CD14-positive monocyte (primary cell): ENCODE measurements at regions not wholly inside any gene's neighbourhood (a gene's known extent, or its start where the extent isn't known, plus 50 kb on each side); places are given as distances from the start of the nearest gene placed in this dataset.

Experiments
- DNase-seq, 3 donors: peaks; one replicate each; pipeline ENCODE4 v3.0.0-alpha.2; 2011 to 2022
- H2AFZ ChIP-seq: 2 replicates; pipeline ENCODE4 v1.6.0; 2012; ENCODE audit warnings: mild to moderate bottlenecking, low read depth, low read length, inconsistent platforms; ENCODE audit not compliant: insufficient read depth, poor library complexity, severe bottlenecking
- H3K27ac ChIP-seq, 2 donors: 1 replicate in 1 of 2; 2 replicates in 1 of 2; pipeline ENCODE4 v1.5.1; 2012 to 2013; ENCODE audit warnings: low read length in 2 of 2, control low read depth in 1 of 2, inconsistent platforms in 1 of 2, low read depth in 1 of 2, mild to moderate bottlenecking in 1 of 2
- H3K27me3 ChIP-seq, 2 donors: one replicate each; pipeline versions ENCODE4 v1.6.0 to v1.6.1; 2011 to 2013; ENCODE audit warnings: low read length in 2 of 2; ENCODE audit not compliant: control insufficient read depth in 2 of 2, insufficient read depth in 2 of 2
- H3K36me3 ChIP-seq, 2 donors: replicated peaks in 1 of 2; 1 replicate in 1 of 2; 2 replicates in 1 of 2; pipeline versions ENCODE4 v1.5.1 to v1.6.1; 2012 to 2013; ENCODE audit warnings: low read length in 2 of 2, control low read depth in 1 of 2, inconsistent platforms in 1 of 2, mild to moderate bottlenecking in 1 of 2; ENCODE audit not compliant: insufficient read depth in 2 of 2, control insufficient read depth in 1 of 2
- H3K4me1 ChIP-seq, 2 donors: 1 replicate in 1 of 2; 2 replicates in 1 of 2; pipeline versions ENCODE4 v1.5.1 to v1.6.1; 2012 to 2013; ENCODE audit warnings: low read length in 2 of 2, control low read depth in 1 of 2, inconsistent platforms in 1 of 2, mild to moderate bottlenecking in 1 of 2, moderate library complexity in 1 of 2; ENCODE audit not compliant: insufficient read depth in 2 of 2, control insufficient read depth in 1 of 2
- H3K4me2 ChIP-seq: replicated peaks from 2 replicates; pipeline ENCODE3; 2012; ENCODE audit warnings: low read length, moderate library complexity, mild to moderate bottlenecking; ENCODE audit not compliant: poor library complexity, severe bottlenecking; ENCODE audit errors: extremely low read depth
- H3K4me3 ChIP-seq, 3 experiments: fragments of 200-600 bp in 1 of 3; sonication (generic) in 1 of 3; replicated peaks in 1 of 3; 1 replicate in 2 of 3; 2 replicates in 1 of 3; pipeline ENCODE4 v1.5.1; 2011 to 2013; ENCODE audit warnings: low read length in 3 of 3, mild to moderate bottlenecking in 3 of 3, control low read depth in 2 of 3, low read depth in 2 of 3, inconsistent platforms in 1 of 3, moderate library complexity in 1 of 3
- H3K79me2 ChIP-seq: 2 replicates; pipeline ENCODE4 v1.6.0; 2012; ENCODE audit warnings: mild to moderate bottlenecking, control low read depth, inconsistent platforms, low read length, moderate library complexity; ENCODE audit not compliant: insufficient read depth
- H3K9ac ChIP-seq: 2 replicates; pipeline ENCODE4 v1.6.0; 2017; ENCODE audit warnings: low read length, mild to moderate bottlenecking; ENCODE audit not compliant: insufficient read depth, poor library complexity, severe bottlenecking
- H3K9me3 ChIP-seq, 2 donors: replicated peaks in 1 of 2; 1 replicate in 1 of 2; 2 replicates in 1 of 2; pipeline versions ENCODE4 v1.5.1 to v1.6.1; 2012 to 2013; ENCODE audit warnings: low read length in 2 of 2, control low read depth in 1 of 2; ENCODE audit not compliant: control insufficient read depth in 1 of 2, insufficient read depth in 1 of 2
- H4K20me1 ChIP-seq: 2 replicates; pipeline ENCODE4 v1.6.0; 2012; ENCODE audit warnings: mild to moderate bottlenecking, low read length, control low read depth, moderate library complexity; ENCODE audit not compliant: insufficient read depth
- H3K27ac Mint-ChIP-seq, 7 donors: one replicate each; pipeline ENCODE4 v1.8.0; 2020; ENCODE audit warnings: mild to moderate bottlenecking in 7 of 7, mixed read lengths in 7 of 7, moderate library complexity in 6 of 7, inconsistent platforms in 2 of 7
- H3K27me3 Mint-ChIP-seq, 3 donors: one replicate each; pipeline ENCODE4 v1.8.0; 2021 to 2022; ENCODE audit warnings: low read depth in 3 of 3, mild to moderate bottlenecking in 3 of 3, mixed read lengths in 3 of 3, moderate library complexity in 3 of 3, inconsistent platforms in 1 of 3
- H3K36me3 Mint-ChIP-seq, 2 donors: one replicate each; pipeline ENCODE4 v1.8.0; 2020; ENCODE audit warnings: mixed read lengths in 2 of 2, inconsistent platforms in 1 of 2, mild to moderate bottlenecking in 1 of 2
- H3K4me1 Mint-ChIP-seq: one replicate; pipeline ENCODE4 v1.8.0; 2020; ENCODE audit warnings: mild to moderate bottlenecking, mixed read lengths
- H3K4me3 Mint-ChIP-seq, 2 donors: one replicate each; pipeline ENCODE4 v1.8.0; 2020; ENCODE audit warnings: mild to moderate bottlenecking in 2 of 2, mixed read lengths in 2 of 2, moderate library complexity in 1 of 2
- H3K9me3 Mint-ChIP-seq, 7 donors: one replicate each; pipeline ENCODE4 v1.8.0; 2020 to 2022; ENCODE audit warnings: mixed read lengths in 7 of 7, mild to moderate bottlenecking in 6 of 7, moderate library complexity in 6 of 7, inconsistent platforms in 2 of 7
- CTCF ChIP-seq: fragments of 200-600 bp; IDR thresholded peaks from one replicate; pipeline ENCODE4 v1.8.0; 2022; ENCODE audit warnings: antibody characterized with exemption, mild to moderate bottlenecking
- WGBS: methylation state at CpG from one replicate; pipeline ENCODE4 v1.1.5; 2013; ENCODE audit warnings: missing lambda C conversion rate; ENCODE audit not compliant: insufficient coverage; 5-methylcytosine and 5-hydroxymethylcytosine counted together
- intact Hi-C, 2 donors: fragments of 100-400 bp; cut with micrococcal nuclease; formaldehyde crosslinking; loops; one replicate each; pipeline versions ENCODE4 v1.15.0 to v1.15.1; 2023

- no peak for TF ChIP-seq CTCF
- DNase-seq = no peak
- no peaks in the 10 kb centered on the region for H3K36me3 ChIP-seq
- no CpG with 5 or more reads among the region's 4 CpGs for WGBS
- intact Hi-C loops = no loop called here
- Mint-ChIP-seq H3K27ac (no peak overlapping the region), H3K4me1 (no peaks in the 10 kb centered on the region), H3K9me3 (peaks cover 0 to 10% (median 5%) of the 10 kb centered on the region in 7 donors), H3K27me3 (peaks cover 0 to 1% (median 0%) of the 10 kb centered on the region in 3 donors), H3K4me3 (no peak overlapping the region), H3K36me3 (no peaks in the 10 kb centered on the region)
- H3K9ac ChIP-seq = no peak overlapping the region
- H3K27me3 ChIP-seq = no peaks in the 10 kb centered on the region
- no peaks in the 10 kb centered on the region for H3K4me1 ChIP-seq
- no peak overlapping the region for H3K4me3 ChIP-seq
- no peaks in the 10 kb centered on the region for H3K79me2 ChIP-seq
- H3K27ac ChIP-seq = no peak overlapping the region
- peaks cover 0 to 4% of the 10 kb centered on the region in 2 donors for H3K9me3 ChIP-seq
- H4K20me1 ChIP-seq = no peaks in the 10 kb centered on the region
- no peak overlapping the region for H2AFZ ChIP-seq
- H3K4me2 ChIP-seq = no peak overlapping the region
These were observed 198.1 kb upstream of the SH3BP4 start for GRCh38 chr2:234753701-234754100.

GRCh38 chr2:234752966-234753365 lies 198.9 kb upstream of the SH3BP4 start:
- Histone ChIP-seq H3K9ac (no peak overlapping the region), H2AFZ (no peak overlapping the region), H4K20me1 (no peaks in the 10 kb centered on the region), H3K27ac (no peak overlapping the region), H3K4me3 (no peak overlapping the region), H3K36me3 (no peaks in the 10 kb centered on the region), H3K79me2 (no peaks in the 10 kb centered on the region), H3K9me3 (peaks cover 0 to 1% of the 10 kb centered on the region in 2 donors), H3K4me1 (no peaks in the 10 kb centered on the region), H3K4me2 (no peak overlapping the region), H3K27me3 (no peaks in the 10 kb centered on the region)
- intact Hi-C loops = no loop called here
- WGBS = 100% methylated on average over 1 of the region's 3 CpGs
- Mint-ChIP-seq H3K36me3 (no peaks in the 10 kb centered on the region), H3K9me3 (peaks cover 0 to 9% (median 3%) of the 10 kb centered on the region in 7 donors), H3K4me3 (no peak overlapping the region), H3K27ac (no peak overlapping the region), H3K4me1 (no peaks in the 10 kb centered on the region), H3K27me3 (peaks cover 0 to under 1% (median 0%) of the 10 kb centered on the region in 3 donors)
- no peak for TF ChIP-seq CTCF
- DNase-seq = no peak
